CD4-positive, alpha-beta memory T cell (primary cell): ENCODE measurements at regions not wholly inside any gene's neighbourhood (a gene's known extent, or its start where the extent isn't known, plus 50 kb on each side); places are given as distances from the start of the nearest gene placed in this dataset.
"Not testable (repeated sequence)": the region's sequence is repeated elsewhere in the genome, so short reads cannot be mapped to it uniquely, and the experiment has no call there.

Experiments
- CTCF ChIA-PET: fragments of 350-600 bp; sonication (Branson Sonifier 250); formaldehyde crosslinking; loops from one replicate; lab custom pipeline; 2021; ENCODE audit warnings: inconsistent platforms; ENCODE audit not compliant: partially characterized antibody; lab: Charles Lee
- POLR2A ChIA-PET: fragments of 350-600 bp; sonication (Branson Sonifier 250); formaldehyde crosslinking; loops from one replicate; lab custom pipeline; 2021; ENCODE audit not compliant: partially characterized antibody; lab: Charles Lee
- DNase-seq, 5 donors: peaks; one replicate each; pipeline versions ENCODE4 v3.0.0 to v3.0.0-alpha.2; 2020 to 2022; ENCODE audit warnings: mixed read lengths in 1 of 5
- H3K27ac ChIP-seq: one replicate; pipeline ENCODE4 v1.7.0; 2013; ENCODE audit warnings: low read depth, low read length
- H3K27me3 ChIP-seq: 2 replicates; pipeline ENCODE4 v1.7.0; 2013; ENCODE audit warnings: mild to moderate bottlenecking, low read length, moderate library complexity; ENCODE audit not compliant: insufficient read depth
- H3K36me3 ChIP-seq: 2 replicates; pipeline ENCODE4 v1.7.0; 2013; ENCODE audit warnings: mild to moderate bottlenecking, low read length, moderate library complexity; ENCODE audit not compliant: insufficient read depth
- H3K4me1 ChIP-seq: 2 replicates; pipeline ENCODE4 v1.7.0; 2013; ENCODE audit warnings: mild to moderate bottlenecking, low read length, moderate library complexity; ENCODE audit not compliant: insufficient read depth
- H3K4me3 ChIP-seq, 2 donors: one replicate each; pipeline ENCODE4 v1.7.0; 2013; ENCODE audit warnings: low read length in 2 of 2, mild to moderate bottlenecking in 1 of 2
- H3K9me3 ChIP-seq, 2 donors: one replicate each; pipeline ENCODE4 v1.7.0; 2013; ENCODE audit warnings: low read length in 2 of 2, control low read depth in 1 of 2; ENCODE audit not compliant: control insufficient read depth in 1 of 2
- H3K27ac Mint-ChIP-seq, 7 donors: one replicate each; pipeline ENCODE4 v1.8.0; 2020 to 2021; ENCODE audit warnings: mixed read lengths in 7 of 7, mild to moderate bottlenecking in 6 of 7, inconsistent platforms in 3 of 7, moderate library complexity in 3 of 7
- H3K27me3 Mint-ChIP-seq, 2 donors: one replicate each; pipeline ENCODE4 v1.8.0; 2020 to 2021; ENCODE audit warnings: mixed read lengths in 2 of 2
- H3K36me3 Mint-ChIP-seq, 2 donors: one replicate each; pipeline ENCODE4 v1.8.0; 2020 to 2021; ENCODE audit warnings: mixed read lengths in 2 of 2, inconsistent platforms in 1 of 2, mild to moderate bottlenecking in 1 of 2
- H3K4me1 Mint-ChIP-seq, 4 donors: one replicate each; pipeline ENCODE4 v1.8.0; 2020 to 2021; ENCODE audit warnings: mixed read lengths in 4 of 4, mild to moderate bottlenecking in 1 of 4
- H3K4me3 Mint-ChIP-seq, 8 donors: one replicate each; pipeline ENCODE4 v1.8.0; 2020 to 2021; ENCODE audit warnings: mixed read lengths in 8 of 8, mild to moderate bottlenecking in 7 of 8, moderate library complexity in 6 of 8, inconsistent platforms in 3 of 8
- H3K9me3 Mint-ChIP-seq, 8 donors: one replicate each; pipeline ENCODE4 v1.8.0; 2020 to 2021; ENCODE audit warnings: mixed read lengths in 8 of 8, mild to moderate bottlenecking in 5 of 8, inconsistent platforms in 3 of 8, moderate library complexity in 1 of 8
- intact Hi-C: fragments of 100-400 bp; cut with micrococcal nuclease; formaldehyde crosslinking; loops from one replicate; pipeline ENCODE4 v1.15.1; 2023

GRCh38 chr6:51116723-51117122 is 298.1 kb downstream of the TFAP2B start:
- POLR2A ChIA-PET, result no interaction called here

GRCh38 chr6:51118792-51119191 is 300.1 kb downstream of the TFAP2B start:
- Mint-ChIP-seq H3K4me1 (no peaks in the 10 kb centered on the region), H3K9me3 (peaks cover 2 to 21% (median 5%) of the 10 kb centered on the region in 8 donors), H3K4me3 (no peak overlapping the region), H3K27ac (no peak overlapping the region), H3K36me3 (no peaks in the 10 kb centered on the region), H3K27me3 (peaks cover 0 to 3% of the 10 kb centered on the region in 2 donors)
- no peak overlapping the region for H3K27ac ChIP-seq
- no peaks in the 10 kb centered on the region for H3K27me3 ChIP-seq
- H3K36me3 ChIP-seq, result no peaks in the 10 kb centered on the region
- intact Hi-C loops, result no loop called here
- H3K4me3 ChIP-seq, result no peak overlapping the region
- DNase-seq, result no peak
- POLR2A ChIA-PET, result no interaction called here
- H3K4me1 ChIP-seq, result no peaks in the 10 kb centered on the region
- CTCF ChIA-PET, result no interaction called here
- no peaks in the 10 kb centered on the region for H3K9me3 ChIP-seq

More at GRCh38 chr6:51116723-51117122, 298.1 kb downstream of the TFAP2B start:
- Histone ChIP-seq H3K36me3 (no peaks in the 10 kb centered on the region), H3K4me1 (no peaks in the 10 kb centered on the region), H3K27me3 (no peaks in the 10 kb centered on the region), H3K27ac (no peak overlapping the region), H3K9me3 (no peaks in the 10 kb centered on the region), H3K4me3 (no peak overlapping the region)
- intact Hi-C loops, result no loop called here
- Mint-ChIP-seq H3K27ac (no peak overlapping the region), H3K9me3 (peaks cover 0 to 21% (median 5%) of the 10 kb centered on the region in 8 donors), H3K27me3 (peaks cover 0 to 4% of the 10 kb centered on the region in 2 donors), H3K36me3 (no peaks in the 10 kb centered on the region), H3K4me1 (no peaks in the 10 kb centered on the region), H3K4me3 (no peak overlapping the region)
- CTCF ChIA-PET, result no interaction called here
- no peak for DNase-seq

GRCh38 chr6:51120016-51120415 is 301.3 kb downstream of the TFAP2B start:
- POLR2A ChIA-PET, result no interaction called here
- intact Hi-C loops, result no loop called here
- CTCF ChIA-PET, result no interaction called here

GRCh38 chr6:51121380-51121976 is 302.8 kb downstream of the TFAP2B start:
- H3K27ac ChIP-seq, H3K4me1 Mint-ChIP-seq: not testable (repeated sequence)

More at GRCh38 chr6:51120016-51120415, 301.3 kb downstream of the TFAP2B start:
- H3K4me1 Mint-ChIP-seq, result no peaks in the 10 kb centered on the region
- Histone ChIP-seq H3K4me1 (no peaks in the 10 kb centered on the region), H3K9me3 (no peaks in the 10 kb centered on the region), H3K27ac (no peak overlapping the region), H3K36me3 (no peaks in the 10 kb centered on the region), H3K27me3 (no peaks in the 10 kb centered on the region), H3K4me3 (no peak overlapping the region)
- peaks cover 2 to 17% (median 5%) of the 10 kb centered on the region in 8 donors for H3K9me3 Mint-ChIP-seq
- H3K27me3 Mint-ChIP-seq, result peaks cover 0 to 3% of the 10 kb centered on the region in 2 donors
- no peak overlapping the region for H3K27ac Mint-ChIP-seq
- H3K36me3 Mint-ChIP-seq, result no peaks in the 10 kb centered on the region
- DNase-seq, result no peak
- H3K4me3 Mint-ChIP-seq, result no peak overlapping the region

GRCh38 chr6:51129043-51129442 is 310.4 kb downstream of the TFAP2B start:
- Histone ChIP-seq H3K27ac (no peak overlapping the region), H3K4me3 (no peak overlapping the region), H3K9me3 (no peaks in the 10 kb centered on the region), H3K27me3 (no peaks in the 10 kb centered on the region), H3K36me3 (no peaks in the 10 kb centered on the region), H3K4me1 (no peaks in the 10 kb centered on the region)
- H3K9me3 Mint-ChIP-seq, result peaks cover 0 to 23% (median 11%) of the 10 kb centered on the region in 8 donors
- no peaks in the 10 kb centered on the region for H3K27me3 Mint-ChIP-seq
- intact Hi-C loops, result no loop called here
- POLR2A ChIA-PET, result no interaction called here
- H3K27ac Mint-ChIP-seq, result peak overlapping the region in 1 of 7 donors; percentile 54
- no peaks in the 10 kb centered on the region for H3K36me3 Mint-ChIP-seq
- no peak for DNase-seq
- H3K4me1 Mint-ChIP-seq, result no peaks in the 10 kb centered on the region
- CTCF ChIA-PET, result no interaction called here
- H3K4me3 Mint-ChIP-seq, result no peak overlapping the region

More at GRCh38 chr6:51121380-51121976, 302.8 kb downstream of the TFAP2B start:
- H3K4me1 ChIP-seq, H3K4me3 Mint-ChIP-seq, H3K27me3 Mint-ChIP-seq, intact Hi-C loops, POLR2A ChIA-PET, H3K4me3 ChIP-seq, H3K9me3 ChIP-seq, H3K36me3 Mint-ChIP-seq, H3K36me3 ChIP-seq, DNase-seq, H3K27me3 ChIP-seq, H3K9me3 Mint-ChIP-seq, CTCF ChIA-PET: not testable (repeated sequence)
- peak overlapping the region in 1 of 7 donors; percentile 53 for H3K27ac Mint-ChIP-seq

- Mint-ChIP-seq H3K27me3 (no peaks in the 10 kb centered on the region), H3K4me1 (no peaks in the 10 kb centered on the region), H3K4me3 (no peak overlapping the region), H3K36me3 (no peaks in the 10 kb centered on the region), H3K9me3 (peaks cover 0 to 23% (median 10%) of the 10 kb centered on the region in 8 donors), H3K27ac (no peak overlapping the region)
- ChIA-PET POLR2A (no interaction called here), CTCF (no interaction called here)
- H3K4me1 ChIP-seq, result no peaks in the 10 kb centered on the region
- intact Hi-C loops, result no loop called here
- DNase-seq, result no peak
- no peaks in the 10 kb centered on the region for H3K27me3 ChIP-seq
- no peaks in the 10 kb centered on the region for H3K9me3 ChIP-seq
- no peak overlapping the region for H3K4me3 ChIP-seq
- H3K36me3 ChIP-seq, result no peaks in the 10 kb centered on the region
- no peak overlapping the region for H3K27ac ChIP-seq
These were observed 319.1 kb downstream of the TFAP2B start for GRCh38 chr6:51137777-51138176.

- H3K27ac ChIP-seq, result no peak overlapping the region
- intact Hi-C loops, result no loop called here
- no peaks in the 10 kb centered on the region for H3K27me3 ChIP-seq
- H3K4me1 ChIP-seq, result no peaks in the 10 kb centered on the region
- Mint-ChIP-seq H3K9me3 (peaks cover 0 to 16% (median 8%) of the 10 kb centered on the region in 8 donors), H3K4me1 (no peaks in the 10 kb centered on the region), H3K4me3 (no peak overlapping the region), H3K27me3 (no peaks in the 10 kb centered on the region), H3K36me3 (no peaks in the 10 kb centered on the region), H3K27ac (no peak overlapping the region)
- ChIA-PET POLR2A (no interaction called here), CTCF (no interaction called here)
- H3K9me3 ChIP-seq, result no peaks in the 10 kb centered on the region
- no peak overlapping the region for H3K4me3 ChIP-seq
- no peaks in the 10 kb centered on the region for H3K36me3 ChIP-seq
- no peak for DNase-seq
These were observed 321.3 kb downstream of the TFAP2B start for GRCh38 chr6:51139950-51140385.
